HG02938 (cell line): ENCODE measurements at regions not wholly inside any gene's neighbourhood (a gene's known extent, or its start where the extent isn't known, plus 50 kb on each side); places are given as distances from the start of the nearest gene placed in this dataset.
"Not testable (repeated sequence)": the region's sequence is repeated elsewhere in the genome, so short reads cannot be mapped to it uniquely, and the experiment has no call there.

Experiments used
- ATAC-seq: cut with Tn5 transposase; IDR thresholded peaks from one replicate; pipeline ENCODE4 v1.9.1; 2021; ENCODE audit warnings: mild to moderate bottlenecking, moderate library complexity; ENCODE audit not compliant: unreplicated experiment

- no peak for ATAC-seq
These were observed 600.9 kb downstream of the CDH8 start for GRCh38 chr16:61435346-61435745.

DNA sequence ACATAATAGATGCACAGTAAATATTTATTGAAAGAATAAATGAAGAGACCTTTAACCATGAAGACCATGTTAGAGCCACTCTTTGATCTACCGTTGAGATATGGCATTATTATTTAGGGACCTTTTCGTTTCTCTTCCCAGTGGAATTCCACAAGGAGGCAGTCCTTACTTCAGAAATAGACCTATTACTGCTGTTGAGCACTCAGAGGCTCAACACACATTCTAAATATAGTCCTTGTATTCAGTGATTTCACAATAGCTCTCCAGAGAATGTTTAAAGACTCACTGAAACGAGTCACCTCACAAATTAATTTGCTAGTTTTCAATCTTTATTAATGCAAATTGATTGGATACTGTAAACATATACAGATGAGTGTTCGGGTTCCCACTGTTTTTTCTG is 603.8 kb downstream of the CDH8 start:
- ATAC-seq: no peak

DNA sequence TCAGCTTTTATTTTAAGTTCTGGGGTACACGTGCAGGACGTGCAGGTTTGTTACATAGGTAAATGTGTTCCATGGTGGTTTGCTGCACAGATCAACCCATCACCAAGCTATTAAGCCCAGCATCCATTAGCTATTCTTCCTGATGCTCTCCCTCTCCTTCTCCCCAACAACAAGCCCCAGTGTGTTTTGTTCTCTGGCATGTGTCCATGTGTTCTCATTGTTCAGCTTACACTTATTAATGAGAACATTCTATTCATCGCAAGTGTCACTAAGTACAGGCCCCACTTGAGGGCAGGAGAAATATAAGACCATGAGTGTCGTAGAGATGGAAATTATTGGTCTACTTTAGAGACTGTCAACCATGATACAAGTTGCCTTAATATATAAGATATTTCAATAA is 615.1 kb downstream of the CDH8 start:
- ATAC-seq: no peak

DNA sequence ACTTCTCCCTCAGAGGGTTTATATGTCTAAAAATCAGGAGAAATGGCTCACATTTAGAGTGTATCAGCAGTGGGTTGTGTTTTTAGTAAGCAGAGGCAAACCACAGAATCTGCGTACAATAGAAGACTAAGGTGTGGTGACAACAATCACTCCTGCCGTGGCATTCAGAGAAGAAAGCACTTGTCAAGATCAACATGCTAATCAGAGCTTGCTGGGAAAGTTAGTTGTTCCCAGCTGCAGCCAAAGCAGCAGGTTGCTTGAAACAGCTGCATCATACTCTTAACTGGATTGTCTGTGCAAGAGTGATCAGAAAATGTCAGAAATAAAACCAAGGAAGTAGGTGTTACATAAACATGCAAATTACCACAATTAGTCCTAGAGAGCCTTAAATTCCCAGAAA is 616.4 kb downstream of the CDH8 start:
- ATAC-seq: no peak

GRCh38 chr16:61418802-61419201 is 617.4 kb downstream of the CDH8 start:
- ATAC-seq: not testable (repeated sequence)

DNA sequence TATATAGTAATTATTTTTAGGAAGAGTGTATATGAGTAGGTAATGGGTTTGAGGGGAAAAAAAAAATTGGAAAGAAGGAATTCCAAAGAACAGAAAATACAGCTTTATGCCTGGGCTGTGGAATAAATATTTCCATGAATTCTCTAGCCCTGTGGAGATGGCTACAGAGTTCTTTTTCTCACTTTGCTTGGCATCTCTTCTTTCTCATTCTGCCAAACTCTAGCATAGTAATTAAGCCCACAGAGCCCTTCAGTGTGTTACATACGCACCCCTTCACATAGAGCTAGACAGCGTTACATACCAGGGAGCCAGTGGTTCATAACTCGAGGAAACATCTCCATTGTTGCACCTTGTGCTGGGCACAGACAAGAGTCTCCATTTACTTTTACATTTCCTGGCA is 621.1 kb downstream of the CDH8 start:
- no peak for ATAC-seq

- ATAC-seq: no peak
These were observed 623.2 kb downstream of the CDH8 start for GRCh38 chr16:61413021-61413420.

- ATAC-seq: no peak
These were observed 623.7 kb downstream of the CDH8 start for GRCh38 chr16:61412562-61412961.

- ATAC-seq: no peak
These were observed 626.6 kb downstream of the CDH8 start for GRCh38 chr16:61409604-61410003.

DNA sequence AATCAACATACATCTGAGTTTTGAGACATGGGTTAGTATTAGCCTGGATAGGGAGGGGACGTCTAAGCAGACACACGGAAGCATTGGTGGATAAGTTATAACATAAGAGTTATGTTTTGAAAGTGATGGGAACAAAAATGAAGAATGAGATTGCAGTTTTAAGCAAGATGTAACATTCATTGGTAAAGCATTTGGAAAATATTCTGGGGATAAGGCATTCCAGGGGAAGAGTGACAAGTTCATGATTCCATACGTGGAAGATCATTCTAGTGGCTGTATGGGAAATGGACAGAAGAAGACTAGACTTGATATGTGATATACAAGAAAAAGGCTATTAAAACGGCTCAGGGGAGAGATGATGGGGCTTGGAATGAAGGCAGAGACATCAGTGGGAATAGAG is 632.9 kb downstream of the CDH8 start:
- ATAC-seq: no peak

DNA sequence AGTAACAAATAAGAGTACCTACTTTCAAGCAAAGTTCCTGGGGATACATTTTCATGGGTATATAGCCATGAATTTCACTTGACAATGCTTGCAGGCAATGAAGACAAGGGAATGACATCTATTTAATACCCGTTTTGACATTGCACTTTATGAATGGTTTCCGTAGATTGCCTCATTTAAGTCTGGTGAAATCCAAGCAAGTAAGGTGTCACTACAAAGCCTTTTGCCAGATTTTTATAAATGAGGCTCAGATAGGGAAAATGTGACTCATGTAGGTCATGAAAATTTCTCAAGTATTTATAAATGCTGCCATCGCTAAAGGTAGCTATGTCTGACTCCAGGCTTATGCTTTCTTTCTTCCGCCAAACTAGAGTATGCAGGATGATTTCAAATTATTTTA is 644.3 kb downstream of the CDH8 start:
- no peak for ATAC-seq

- no peak for ATAC-seq
These were observed 645.1 kb downstream of the CDH8 start for GRCh38 chr16:61390965-61391637.

- ATAC-seq: no peak
These were observed 650.7 kb downstream of the CDH8 start for GRCh38 chr16:61385392-61386071.

GRCh38 chr16:61382435-61382834 is 653.8 kb downstream of the CDH8 start:
- no peak for ATAC-seq

GRCh38 chr16:61379311-61379710 is 656.9 kb downstream of the CDH8 start:
- no peak for ATAC-seq

DNA sequence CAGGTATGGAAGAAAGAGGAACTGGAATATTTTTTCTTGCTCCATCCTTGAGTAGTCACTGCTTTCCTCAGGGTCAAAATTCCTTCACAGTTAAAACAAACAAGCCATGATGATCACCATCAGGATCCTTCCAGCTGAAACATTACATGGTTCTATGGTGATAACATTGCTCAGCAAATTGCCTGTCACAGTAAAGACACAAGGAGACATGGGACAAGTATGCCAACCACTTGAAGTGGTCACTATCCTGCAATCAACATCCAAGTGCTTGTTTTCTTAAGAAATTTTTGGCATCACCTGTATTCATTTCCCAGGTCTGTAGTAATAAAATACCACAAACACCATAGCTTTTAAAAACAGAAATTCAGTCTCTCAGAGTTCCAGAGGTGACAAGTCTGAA is 662.2 kb downstream of the CDH8 start:
- ATAC-seq: no peak

DNA sequence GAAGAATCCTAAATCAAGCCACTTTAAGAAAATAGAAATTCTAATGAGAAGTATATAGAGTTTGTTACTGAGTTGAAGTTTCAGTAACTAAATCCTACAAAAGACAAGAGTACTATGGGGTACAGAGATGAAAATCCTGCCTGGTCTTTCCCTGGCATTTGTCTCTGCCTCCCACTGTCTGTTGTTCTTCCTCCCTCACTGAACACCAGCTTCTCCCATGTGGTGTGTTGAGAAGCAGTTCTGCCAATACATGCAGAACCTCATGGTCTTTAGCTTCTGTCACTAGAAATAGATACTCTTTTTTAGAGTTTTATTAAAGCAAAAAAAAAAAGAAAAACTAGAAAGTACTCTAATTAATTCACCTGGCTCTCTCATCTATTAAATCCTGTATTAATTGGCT is 664.4 kb downstream of the CDH8 start:
- no peak for ATAC-seq

GRCh38 chr16:61371388-61371787 is 664.9 kb downstream of the CDH8 start:
- ATAC-seq: no peak

GRCh38 chr16:61370564-61370963 is 665.7 kb downstream of the CDH8 start:
- no peak for ATAC-seq

DNA sequence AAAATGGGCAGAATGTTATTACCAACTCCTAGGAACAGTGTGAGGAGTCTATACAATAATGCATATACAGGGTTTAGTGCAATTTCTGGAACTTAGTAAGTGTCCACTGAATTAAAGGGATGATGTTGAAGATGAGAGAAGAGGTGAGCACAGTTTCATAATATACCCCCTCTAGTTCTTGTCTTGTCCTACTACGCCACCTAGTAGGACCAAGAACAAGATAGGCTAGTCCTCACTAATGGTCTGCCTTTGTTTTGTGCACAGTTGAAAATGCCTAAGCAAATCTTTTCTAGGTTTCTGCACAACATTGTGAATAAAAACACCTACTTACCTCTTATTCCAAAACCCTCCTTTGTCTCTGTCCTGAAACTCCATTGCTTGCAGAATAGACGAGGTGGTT is 670.2 kb downstream of the CDH8 start:
- no peak for ATAC-seq

DNA sequence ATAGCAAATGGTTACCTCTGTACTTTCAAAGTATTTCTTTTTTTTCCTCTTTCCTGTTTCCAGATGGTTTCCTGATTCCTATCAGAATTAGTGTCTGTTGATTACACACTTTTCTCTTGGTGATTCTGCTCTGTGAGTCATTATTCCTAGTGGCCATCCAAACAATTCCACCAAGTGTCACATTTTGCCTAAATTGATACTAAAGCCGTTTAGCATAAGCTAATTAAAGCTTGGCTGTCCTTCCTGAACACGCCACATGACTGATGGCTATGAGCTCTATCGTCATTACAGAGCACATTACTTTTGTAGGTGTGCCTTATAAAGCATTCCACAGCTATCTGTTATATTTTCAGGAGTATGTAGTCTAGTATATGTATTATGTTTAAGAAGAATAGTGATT is 671.2 kb downstream of the CDH8 start:
- ATAC-seq: no peak

GRCh38 chr16:61362585-61362984 is 673.7 kb downstream of the CDH8 start:
- no peak for ATAC-seq

DNA sequence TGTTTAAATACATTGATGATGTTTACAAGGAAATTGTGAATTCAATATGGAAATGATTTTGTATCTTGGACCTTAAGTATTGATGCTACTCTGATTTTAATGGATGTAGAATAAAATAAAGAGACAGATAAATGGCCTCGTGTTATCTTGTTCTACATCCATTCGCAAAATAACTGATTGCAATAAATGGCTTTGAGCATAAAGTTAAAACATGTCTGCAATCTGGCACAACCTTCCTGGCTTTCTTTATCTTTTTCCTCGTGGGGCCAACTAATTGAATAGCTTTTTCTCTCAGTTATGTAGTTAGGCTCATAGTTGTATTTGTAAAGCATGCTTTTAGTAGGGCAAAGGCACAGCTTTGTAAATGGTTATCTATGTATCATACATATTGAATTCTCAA is 691.4 kb downstream of the CDH8 start:
- ATAC-seq: no peak
